T-cell (primary cell): ENCODE measurements at regions not wholly inside any gene's neighbourhood (a gene's known extent, or its start where the extent isn't known, plus 50 kb on each side); places are given as distances from the start of the nearest gene placed in this dataset.
"Not testable (repeated sequence)": the region's sequence is repeated elsewhere in the genome, so short reads cannot be mapped to it uniquely, and the experiment has no call there.

Experiments
- ATAC-seq, 4 experiments: fragments of 200-7000 bp in 3 of 4; fragments of 150-1000 bp in 1 of 4; cut with Tn5 transposase; replicated peaks in 1 of 4; 1 replicate in 3 of 4; 2 replicates in 1 of 4; pipeline ENCODE4 v1.10.0; 2021; ENCODE audit warnings: moderate library complexity in 3 of 4, mild to moderate bottlenecking in 2 of 4, moderate number of reproducible peaks in 1 of 4
- CTCF ChIA-PET, 2 donors: fragments of 300-600 bp; sonication (Branson Sonifier 250); formaldehyde crosslinking; loops; one replicate each; lab custom pipeline; 2022; ENCODE audit warnings: antibody characterized with exemption in 2 of 2; lab: Charles Lee
- POLR2A ChIA-PET, 2 donors: fragments of 300-600 bp; sonication (Branson Sonifier 250); formaldehyde crosslinking; loops; one replicate each; lab custom pipeline; 2022; ENCODE audit warnings: antibody characterized with exemption in 2 of 2; lab: Charles Lee
- DNase-seq, 35 experiments: peaks; one replicate each; pipeline versions ENCODE4 v3.0.0 to v3.0.0-alpha.2; 2013 to 2023
- H3K27ac ChIP-seq: one replicate; pipeline ENCODE4 v1.5.1; 2013; ENCODE audit warnings: low read length
- H3K27me3 ChIP-seq, 2 experiments: replicated peaks in 1 of 2; 1 replicate in 1 of 2; 2 replicates in 1 of 2; pipeline versions ENCODE4 v1.6.1 to v1.7.0; 2013; ENCODE audit warnings: low read length in 1 of 2, mixed read lengths in 1 of 2; ENCODE audit not compliant: control insufficient read depth in 2 of 2, insufficient read depth in 2 of 2; ENCODE audit errors: extremely low read depth in 1 of 2
- H3K36me3 ChIP-seq, 2 donors: 1 replicate in 1 of 2; 2 replicates in 1 of 2; pipeline versions ENCODE4 v1.6.1 to v1.7.0; 2013; ENCODE audit warnings: low read length in 1 of 2; ENCODE audit not compliant: control insufficient read depth in 2 of 2, insufficient read depth in 1 of 2; ENCODE audit errors: extremely low read depth in 1 of 2
- H3K4me1 ChIP-seq, 2 experiments: 1 replicate in 1 of 2; 2 replicates in 1 of 2; pipeline versions ENCODE4 v1.6.1 to v1.7.0; 2013; ENCODE audit warnings: low read length in 2 of 2, mixed read lengths in 1 of 2; ENCODE audit not compliant: insufficient read depth in 2 of 2, control insufficient read depth in 1 of 2; ENCODE audit errors: extremely low read depth in 1 of 2
- H3K4me3 ChIP-seq, 2 donors: 1 replicate in 1 of 2; 2 replicates in 1 of 2; pipeline versions ENCODE4 v1.5.1 to v1.7.0; 2013; ENCODE audit warnings: mild to moderate bottlenecking in 2 of 2, low read length in 1 of 2, moderate library complexity in 1 of 2; ENCODE audit not compliant: control insufficient read depth in 1 of 2; ENCODE audit errors: extremely low read depth in 1 of 2
- H3K9me3 ChIP-seq: 2 replicates; pipeline ENCODE4 v1.7.0; 2013
- H3K27ac Mint-ChIP-seq, 2 donors: one replicate each; pipeline ENCODE4 v1.8.0; 2020 to 2021; ENCODE audit warnings: mild to moderate bottlenecking in 2 of 2, mixed read lengths in 2 of 2
- H3K27me3 Mint-ChIP-seq, 2 donors: one replicate each; pipeline ENCODE4 v1.8.0; 2021 to 2022; ENCODE audit warnings: mixed read lengths in 2 of 2
- H3K36me3 Mint-ChIP-seq: one replicate; pipeline ENCODE4 v1.8.0; 2021; ENCODE audit warnings: mixed read lengths
- H3K4me1 Mint-ChIP-seq, 3 donors: one replicate each; pipeline ENCODE4 v1.8.0; 2020 to 2022; ENCODE audit warnings: mixed read lengths in 3 of 3, mild to moderate bottlenecking in 1 of 3
- H3K4me3 Mint-ChIP-seq, 3 donors: one replicate each; pipeline ENCODE4 v1.8.0; 2020 to 2022; ENCODE audit warnings: mild to moderate bottlenecking in 3 of 3, mixed read lengths in 3 of 3, moderate library complexity in 3 of 3
- H3K9me3 Mint-ChIP-seq, 3 donors: one replicate each; pipeline ENCODE4 v1.8.0; 2020 to 2022; ENCODE audit warnings: mixed read lengths in 3 of 3
- WGBS: methylation state at CpG from one replicate; pipeline ENCODE4 v1.1.5; 2013; ENCODE audit warnings: missing lambda C conversion rate; ENCODE audit not compliant: insufficient coverage; 5-methylcytosine and 5-hydroxymethylcytosine counted together

GRCh38 chr6:3913077-3913957 lies 64.1 kb downstream of the FAM50B start:
- Mint-ChIP-seq H3K27ac (no peak overlapping the region), H3K9me3 (no peaks in the 10 kb centered on the region), H3K36me3 (no peaks in the 10 kb centered on the region), H3K27me3 (peaks cover 28 to 49% of the 10 kb centered on the region in 2 donors), H3K4me3 (no peak overlapping the region), H3K4me1 (peaks cover 30 to 43% (median 33%) of the 10 kb centered on the region in 3 donors)
- peaks cover 0 to 18% of the 10 kb centered on the region in 2 experiments for H3K27me3 ChIP-seq
- no peaks in the 10 kb centered on the region for H3K9me3 ChIP-seq
- no peak overlapping the region for H3K27ac ChIP-seq
- CTCF ChIA-PET = interaction anchor here in 1 of 2 donors (0.5 kb wide), 1 partner anchor 76 kb away, joined by 5 read pairs; no protein-coding TSS in a partner anchor
- no CpG with 5 or more reads among the region's 6 CpGs for WGBS
- no peak for DNase-seq
- ATAC-seq = no peak
- H3K4me3 ChIP-seq = no peak overlapping the region
- H3K4me1 ChIP-seq = peaks cover 18 to 26% of the 10 kb centered on the region in 2 experiments
- H3K36me3 ChIP-seq = no peaks in the 10 kb centered on the region
- POLR2A ChIA-PET = no interaction called here

GRCh38 chr6:3913958-3914337 lies 64.8 kb downstream of the FAM50B start:
- no peak for DNase-seq
- Mint-ChIP-seq H3K27me3 (peaks cover 26 to 45% of the 10 kb centered on the region in 2 donors), H3K9me3 (no peaks in the 10 kb centered on the region), H3K4me3 (peak overlapping the region in 1 of 3 donors; percentile 77), H3K27ac (peak overlapping the region in 1 of 2 donors; percentile 12), H3K36me3 (no peaks in the 10 kb centered on the region), H3K4me1 (peaks cover 30 to 45% (median 33%) of the 10 kb centered on the region in 3 donors)
- Histone ChIP-seq H3K36me3 (no peaks in the 10 kb centered on the region), H3K27ac (no peak overlapping the region), H3K27me3 (peaks cover 0 to 14% of the 10 kb centered on the region in 2 experiments), H3K4me1 (peaks cover 18 to 26% of the 10 kb centered on the region in 2 experiments), H3K4me3 (no peak overlapping the region), H3K9me3 (no peaks in the 10 kb centered on the region)
- no peak for ATAC-seq
- CTCF ChIA-PET = interaction anchor here in 1 of 2 donors (0.5 kb wide), 1 partner anchor 76 kb away, joined by 5 read pairs; no protein-coding TSS in a partner anchor
- POLR2A ChIA-PET = no interaction called here
- 67% methylated on average over 2 of the region's 4 CpGs for WGBS

- Mint-ChIP-seq H3K4me3 (peak overlapping the region; percentile 17 to 77 (median 60)), H3K36me3 (no peaks in the 10 kb centered on the region), H3K27ac (peak overlapping the region in 1 of 2 donors; percentile 33), H3K4me1 (peaks cover 30 to 45% (median 33%) of the 10 kb centered on the region in 3 donors), H3K9me3 (no peaks in the 10 kb centered on the region), H3K27me3 (peaks cover 29 to 36% of the 10 kb centered on the region in 2 donors)
- ChIA-PET CTCF (no interaction called here), POLR2A (no interaction called here)
- 7% methylated on average over 1 of the region's 9 CpGs for WGBS
- Histone ChIP-seq H3K4me3 (peak overlapping the region in 1 of 2 donors; percentile 1), H3K36me3 (no peaks in the 10 kb centered on the region), H3K27ac (no peak overlapping the region), H3K4me1 (peaks cover 18 to 26% of the 10 kb centered on the region in 2 experiments), H3K9me3 (no peaks in the 10 kb centered on the region), H3K27me3 (peaks cover 0 to 11% of the 10 kb centered on the region in 2 experiments)
- DNase-seq = peak in 26 of 35 experiments; percentile 2 to 61 (median 14)
- peak; percentile 67 to 92 (median 88) for ATAC-seq
Measured at GRCh38 chr6:3915076-3915791, 66.1 kb downstream of the FAM50B start.

- H3K4me3 Mint-ChIP-seq = peak overlapping the region in 1 of 3 donors; percentile 77
- ATAC-seq (no peak), DNase-seq (no peak)
- WGBS = no CpG with 5 or more reads among the region's 2 CpGs
- H3K4me1 Mint-ChIP-seq = peaks cover 30 to 41% (median 33%) of the 10 kb centered on the region in 3 donors
- Histone ChIP-seq H3K9me3 (no peaks in the 10 kb centered on the region), H3K4me1 (peaks cover 18 to 26% of the 10 kb centered on the region in 2 experiments), H3K4me3 (no peak overlapping the region), H3K36me3 (no peaks in the 10 kb centered on the region), H3K27me3 (peaks cover 0 to 10% of the 10 kb centered on the region in 2 experiments), H3K27ac (no peak overlapping the region)
- ChIA-PET POLR2A (no interaction called here), CTCF (no interaction called here)
- peaks cover 19 to 26% of the 10 kb centered on the region in 2 donors for H3K27me3 Mint-ChIP-seq
- no peak overlapping the region for H3K27ac Mint-ChIP-seq
- H3K9me3 Mint-ChIP-seq = no peaks in the 10 kb centered on the region
- no peaks in the 10 kb centered on the region for H3K36me3 Mint-ChIP-seq
Measured at GRCh38 chr6:3916211-3916610, 67.0 kb downstream of the FAM50B start.

GRCh38 chr6:3916749-3917148 lies 67.6 kb downstream of the FAM50B start:
- H3K27ac ChIP-seq, H3K36me3 Mint-ChIP-seq, DNase-seq, H3K4me3 ChIP-seq, H3K36me3 ChIP-seq, H3K4me3 Mint-ChIP-seq, H3K9me3 ChIP-seq, ATAC-seq, H3K27me3 ChIP-seq, H3K9me3 Mint-ChIP-seq, CTCF ChIA-PET, H3K27ac Mint-ChIP-seq: not testable (repeated sequence)
- Mint-ChIP-seq H3K27me3 (peaks cover 14 to 21% of the 10 kb centered on the region in 2 donors), H3K4me1 (peaks cover 30 to 36% (median 33%) of the 10 kb centered on the region in 3 donors)
- 100% methylated on average over 1 of the region's 4 CpGs for WGBS
- peaks cover 18 to 26% of the 10 kb centered on the region in 2 experiments for H3K4me1 ChIP-seq
- POLR2A ChIA-PET = interaction anchor here in 1 of 2 donors (0.6 kb wide), 1 partner anchor 98 kb away, joined by 7 read pairs; no protein-coding TSS in a partner anchor

- Mint-ChIP-seq H3K4me3 (no peak overlapping the region), H3K36me3 (no peaks in the 10 kb centered on the region), H3K27ac (no peak overlapping the region), H3K9me3 (no peaks in the 10 kb centered on the region), H3K4me1 (peaks cover 26 to 33% (median 33%) of the 10 kb centered on the region in 3 donors), H3K27me3 (peaks cover 6 to 9% of the 10 kb centered on the region in 2 donors)
- DNase-seq (no peak), ATAC-seq (no peak)
- 89% methylated on average over 2 of the region's 5 CpGs for WGBS
- CTCF ChIA-PET = no interaction called here
- Histone ChIP-seq H3K36me3 (no peaks in the 10 kb centered on the region), H3K4me1 (peaks cover 18 to 26% of the 10 kb centered on the region in 2 experiments), H3K27ac (no peak overlapping the region), H3K9me3 (no peaks in the 10 kb centered on the region), H3K27me3 (peaks cover 0 to 5% of the 10 kb centered on the region in 2 experiments), H3K4me3 (no peak overlapping the region)
- POLR2A ChIA-PET = no interaction called here
Measured at GRCh38 chr6:3918469-3918868, 69.3 kb downstream of the FAM50B start.
